ENCODE measurements at regions not wholly inside any gene's neighbourhood (a gene's known extent, or its start where the extent isn't known, plus 50 kb on each side); places are given as distances from the start of the nearest gene placed in this dataset.

DNA sequence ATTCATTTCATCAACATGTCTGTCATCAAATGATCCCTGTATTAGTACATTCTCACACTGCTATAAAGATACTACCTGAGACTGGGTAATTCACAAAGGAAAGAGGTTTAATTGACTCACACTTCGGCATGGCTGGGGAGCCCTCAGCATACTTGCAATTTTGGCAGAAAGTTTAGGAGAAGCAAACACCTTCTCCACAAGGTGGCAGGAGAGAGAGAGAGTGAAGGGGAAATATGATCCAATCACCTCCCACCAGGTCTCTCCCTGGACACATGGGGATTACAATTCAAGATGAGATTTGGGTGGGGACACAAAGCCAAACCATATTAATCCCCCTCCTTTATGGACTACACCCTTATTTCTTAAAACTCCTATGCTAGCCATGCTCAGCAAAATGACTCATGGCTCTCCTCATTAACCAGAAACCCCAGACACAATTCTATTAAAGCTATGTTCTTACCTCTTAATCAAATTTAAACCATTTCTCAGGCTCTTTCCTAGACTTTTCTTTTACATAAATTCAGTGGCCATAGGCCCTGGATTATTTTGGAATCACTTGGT, 932.3 kb downstream of the FLRT2 start:
- Mint-ChIP-seq H3K27ac (no peak overlapping the region), H3K27me3 (no peaks in the 10 kb centered on the region), H3K4me1 (no peaks in the 10 kb centered on the region), H3K4me3 (no peak overlapping the region), H3K9me3 (peaks cover 0 to 4% (median 3%) of the 10 kb centered on the region in 8 donors), H3K36me3 (no peaks in the 10 kb centered on the region)
- Histone ChIP-seq H3K4me1 (ENCODE audit: insufficient read depth, low read length) (no peaks in the 10 kb centered on the region), H3K36me3 (ENCODE audit: insufficient read depth, low read length) (no peaks in the 10 kb centered on the region), H3K9me3 (ENCODE audit: control insufficient read depth in 1 of 2, low read length in 2 of 2) (no peaks in the 10 kb centered on the region), H3K27me3 (ENCODE audit: insufficient read depth, low read length) (no peaks in the 10 kb centered on the region), H3K4me3 (ENCODE audit: low read length in 2 of 2) (no peak overlapping the region), H3K27ac (ENCODE audit: low read depth, low read length) (no peak overlapping the region)
- DNase-seq: peak in 1 of 5 donors; percentile 0
- POLR2A ChIA-PET (ENCODE audit: partially characterized antibody): no interaction called here
- CTCF ChIA-PET (ENCODE audit: partially characterized antibody): no interaction called here
- intact Hi-C loops (cut with micrococcal nuclease): no loop called here

DNA sequence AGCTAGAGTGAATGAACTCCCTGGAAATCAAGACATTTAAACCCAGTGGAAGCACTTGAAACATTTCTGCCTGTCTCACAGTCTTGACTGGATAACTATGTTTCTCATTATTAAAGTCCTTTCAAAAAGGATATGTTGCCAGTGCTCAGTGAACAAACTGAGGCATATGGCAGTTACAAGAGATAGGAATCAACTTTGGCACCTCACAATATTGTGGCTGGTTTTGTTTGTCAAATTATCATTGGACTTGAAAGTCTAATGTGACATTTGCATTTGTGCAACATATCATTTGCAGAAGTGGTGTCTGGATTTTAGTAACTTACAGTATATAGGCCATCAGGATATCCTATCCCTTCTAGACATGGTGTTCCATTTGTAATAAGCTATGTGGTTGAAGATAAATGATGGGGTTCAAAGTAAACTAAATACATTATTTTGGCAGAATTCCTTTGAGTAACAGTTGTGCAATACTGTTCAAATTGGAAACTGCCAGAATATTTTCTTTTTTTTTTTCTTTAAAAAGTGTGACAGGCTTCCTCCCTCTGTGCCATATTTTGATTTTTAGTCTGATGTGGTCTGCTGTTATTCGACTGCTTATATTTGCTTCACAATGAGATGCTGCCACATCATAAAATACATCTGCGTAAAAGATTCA, 927.7 kb downstream of the FLRT2 start:
- Histone ChIP-seq H3K27me3 (ENCODE audit: insufficient read depth, low read length) (no peaks in the 10 kb centered on the region), H3K9me3 (ENCODE audit: control insufficient read depth in 1 of 2, low read length in 2 of 2) (no peaks in the 10 kb centered on the region), H3K27ac (ENCODE audit: low read depth, low read length) (no peak overlapping the region), H3K36me3 (ENCODE audit: insufficient read depth, low read length) (no peaks in the 10 kb centered on the region), H3K4me1 (ENCODE audit: insufficient read depth, low read length) (no peaks in the 10 kb centered on the region), H3K4me3 (ENCODE audit: low read length in 2 of 2) (no peak overlapping the region)
- Mint-ChIP-seq H3K9me3 (peaks cover 0 to 5% (median 3%) of the 10 kb centered on the region in 8 donors), H3K4me1 (no peaks in the 10 kb centered on the region), H3K27ac (no peak overlapping the region), H3K36me3 (no peaks in the 10 kb centered on the region), H3K4me3 (no peak overlapping the region), H3K27me3 (no peaks in the 10 kb centered on the region)
- CTCF ChIA-PET (ENCODE audit: partially characterized antibody): no interaction called here
- intact Hi-C loops (cut with micrococcal nuclease): no loop called here
- POLR2A ChIA-PET (ENCODE audit: partially characterized antibody): no interaction called here
- no peak for DNase-seq

DNA sequence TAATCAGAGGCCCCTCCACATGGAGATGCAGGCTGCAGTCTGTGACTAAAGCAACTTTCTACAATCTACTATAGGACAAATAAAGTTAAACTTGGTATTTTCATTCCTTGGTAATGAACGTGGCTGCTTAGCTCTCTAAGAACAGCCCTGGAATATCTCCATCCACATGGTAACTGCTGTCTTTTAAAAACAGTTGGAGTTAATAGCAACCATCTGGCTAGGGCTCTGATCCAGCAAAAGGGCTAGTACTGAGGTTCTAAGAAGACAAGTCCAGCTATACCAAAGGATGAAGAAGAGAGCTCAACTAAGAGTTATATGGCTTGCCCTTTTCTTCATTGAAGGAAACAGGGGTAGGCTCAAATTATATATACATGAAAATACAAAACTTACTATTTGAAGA, 920.1 kb downstream of the FLRT2 start:
- H3K4me1 ChIP-seq (ENCODE audit: insufficient read depth, low read length): no peaks in the 10 kb centered on the region
- ChIA-PET CTCF (ENCODE audit: partially characterized antibody) (no interaction called here), POLR2A (ENCODE audit: partially characterized antibody) (no interaction called here)
- H3K4me3 Mint-ChIP-seq: no peak overlapping the region
- no peaks in the 10 kb centered on the region for H3K36me3 ChIP-seq (ENCODE audit: insufficient read depth, low read length)
- intact Hi-C loops (cut with micrococcal nuclease): no loop called here
- H3K4me3 ChIP-seq (ENCODE audit: low read length in 2 of 2): no peak overlapping the region
- H3K27ac Mint-ChIP-seq: no peak overlapping the region
- no peak for DNase-seq
- no peaks in the 10 kb centered on the region for H3K27me3 ChIP-seq (ENCODE audit: insufficient read depth, low read length)
- H3K9me3 ChIP-seq (ENCODE audit: control insufficient read depth in 1 of 2, low read length in 2 of 2): no peaks in the 10 kb centered on the region
- H3K9me3 Mint-ChIP-seq: peaks cover 0 to 4% (median 0%) of the 10 kb centered on the region in 8 donors
- H3K36me3 Mint-ChIP-seq: no peaks in the 10 kb centered on the region
- H3K4me1 Mint-ChIP-seq: no peaks in the 10 kb centered on the region
- no peak overlapping the region for H3K27ac ChIP-seq (ENCODE audit: low read depth, low read length)
- H3K27me3 Mint-ChIP-seq: no peaks in the 10 kb centered on the region

DNA sequence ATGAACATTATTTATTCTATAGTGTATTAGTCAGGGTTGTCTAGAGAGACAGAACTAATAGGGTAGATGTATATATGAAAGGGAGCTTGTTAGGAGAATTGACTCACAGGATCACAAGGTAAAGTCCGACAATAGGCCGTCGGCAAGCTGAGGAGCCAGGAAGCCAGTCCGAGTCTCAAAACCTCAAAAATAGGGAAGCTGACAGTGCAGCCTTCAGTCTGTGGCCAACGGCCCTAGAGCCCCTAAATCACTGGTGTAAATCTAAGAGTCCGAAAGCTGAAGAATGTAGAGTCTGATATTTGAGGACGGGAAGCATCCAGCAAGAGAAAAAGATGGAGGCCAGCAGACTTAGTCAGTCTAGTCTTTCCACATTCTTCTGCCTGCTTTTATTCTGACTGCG, 912.2 kb downstream of the FLRT2 start:
- Mint-ChIP-seq H3K36me3 (no peaks in the 10 kb centered on the region), H3K27me3 (no peaks in the 10 kb centered on the region), H3K4me1 (no peaks in the 10 kb centered on the region), H3K27ac (no peak overlapping the region), H3K9me3 (peaks cover 0 to 5% (median 0%) of the 10 kb centered on the region in 8 donors), H3K4me3 (no peak overlapping the region)
- ChIA-PET CTCF (ENCODE audit: partially characterized antibody) (no interaction called here), POLR2A (ENCODE audit: partially characterized antibody) (no interaction called here)
- Histone ChIP-seq H3K27me3 (ENCODE audit: insufficient read depth, low read length) (no peaks in the 10 kb centered on the region), H3K27ac (ENCODE audit: low read depth, low read length) (no peak overlapping the region), H3K4me3 (ENCODE audit: low read length in 2 of 2) (no peak overlapping the region), H3K36me3 (ENCODE audit: insufficient read depth, low read length) (no peaks in the 10 kb centered on the region), H3K4me1 (ENCODE audit: insufficient read depth, low read length) (no peaks in the 10 kb centered on the region), H3K9me3 (ENCODE audit: control insufficient read depth in 1 of 2, low read length in 2 of 2) (no peaks in the 10 kb centered on the region)
- DNase-seq: no peak
- intact Hi-C loops (cut with micrococcal nuclease): no loop called here

DNA sequence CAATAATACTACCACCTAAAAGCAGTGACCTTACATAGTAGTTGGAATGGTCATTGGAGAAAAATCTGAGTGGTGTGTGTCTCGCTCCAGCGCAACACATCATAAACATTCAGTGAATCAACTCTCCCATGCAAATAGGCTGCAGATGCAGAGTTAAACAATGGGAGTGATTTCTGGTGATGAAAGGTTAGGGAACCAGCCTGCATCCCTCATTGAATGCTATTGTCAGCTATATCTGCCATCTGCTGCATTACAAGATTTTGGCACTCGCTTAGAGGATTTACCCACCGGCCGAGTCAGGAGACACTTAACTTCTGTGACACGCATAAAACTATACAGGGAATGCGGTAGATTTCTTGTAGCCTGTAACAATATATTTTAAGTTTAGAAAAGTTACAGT, 900.9 kb downstream of the FLRT2 start:
- POLR2A ChIA-PET (ENCODE audit: partially characterized antibody): no interaction called here
- no peaks in the 10 kb centered on the region for H3K9me3 ChIP-seq (ENCODE audit: control insufficient read depth in 1 of 2, low read length in 2 of 2)
- H3K4me1 Mint-ChIP-seq: peaks cover 0 to 2% (median 0%) of the 10 kb centered on the region in 4 donors
- intact Hi-C loops (cut with micrococcal nuclease): no loop called here
- H3K27ac Mint-ChIP-seq: no peak overlapping the region
- H3K4me1 ChIP-seq (ENCODE audit: insufficient read depth, low read length): no peaks in the 10 kb centered on the region
- no peaks in the 10 kb centered on the region for H3K36me3 ChIP-seq (ENCODE audit: insufficient read depth, low read length)
- H3K36me3 Mint-ChIP-seq: no peaks in the 10 kb centered on the region
- no peaks in the 10 kb centered on the region for H3K27me3 ChIP-seq (ENCODE audit: insufficient read depth, low read length)
- no peak overlapping the region for H3K27ac ChIP-seq (ENCODE audit: low read depth, low read length)
- no peak for DNase-seq
- CTCF ChIA-PET (ENCODE audit: partially characterized antibody): no interaction called here
- H3K4me3 ChIP-seq (ENCODE audit: low read length in 2 of 2): no peak overlapping the region
- no peak overlapping the region for H3K4me3 Mint-ChIP-seq
- H3K27me3 Mint-ChIP-seq: no peaks in the 10 kb centered on the region
- H3K9me3 Mint-ChIP-seq: peaks cover 0 to 3% (median under 1%) of the 10 kb centered on the region in 8 donors

DNA sequence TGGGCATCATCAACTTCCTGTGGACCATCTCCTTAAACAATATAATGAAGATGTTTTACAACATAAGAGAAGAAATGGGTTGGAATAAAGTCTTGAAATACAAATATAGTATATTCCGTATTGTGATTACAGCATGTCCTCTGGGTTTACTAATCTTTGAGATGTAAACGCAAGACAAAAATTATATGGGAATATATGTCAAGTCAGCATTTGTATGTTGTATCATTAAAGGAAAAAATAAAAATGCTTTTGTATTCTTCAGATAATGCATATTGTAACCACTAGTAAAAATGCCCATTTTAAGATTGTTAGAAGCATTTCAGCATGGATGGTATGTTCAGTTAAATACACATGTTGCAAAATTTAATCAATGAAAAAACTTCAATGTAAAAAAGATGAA, 893.3 kb downstream of the FLRT2 start:
- no peaks in the 10 kb centered on the region for H3K36me3 Mint-ChIP-seq
- no peaks in the 10 kb centered on the region for H3K27me3 Mint-ChIP-seq
- ChIA-PET POLR2A (ENCODE audit: partially characterized antibody) (no interaction called here), CTCF (ENCODE audit: partially characterized antibody) (no interaction called here)
- Histone ChIP-seq H3K27ac (ENCODE audit: low read depth, low read length) (no peak overlapping the region), H3K27me3 (ENCODE audit: insufficient read depth, low read length) (no peaks in the 10 kb centered on the region), H3K4me1 (ENCODE audit: insufficient read depth, low read length) (no peaks in the 10 kb centered on the region), H3K9me3 (ENCODE audit: control insufficient read depth in 1 of 2, low read length in 2 of 2) (no peaks in the 10 kb centered on the region), H3K36me3 (ENCODE audit: insufficient read depth, low read length) (no peaks in the 10 kb centered on the region), H3K4me3 (ENCODE audit: low read length in 2 of 2) (no peak overlapping the region)
- DNase-seq: no peak
- H3K4me3 Mint-ChIP-seq: no peak overlapping the region
- H3K4me1 Mint-ChIP-seq: no peaks in the 10 kb centered on the region
- H3K9me3 Mint-ChIP-seq: peaks cover 0 to 6% (median 1%) of the 10 kb centered on the region in 8 donors
- intact Hi-C loops (cut with micrococcal nuclease): no loop called here
- H3K27ac Mint-ChIP-seq: no peak overlapping the region

DNA sequence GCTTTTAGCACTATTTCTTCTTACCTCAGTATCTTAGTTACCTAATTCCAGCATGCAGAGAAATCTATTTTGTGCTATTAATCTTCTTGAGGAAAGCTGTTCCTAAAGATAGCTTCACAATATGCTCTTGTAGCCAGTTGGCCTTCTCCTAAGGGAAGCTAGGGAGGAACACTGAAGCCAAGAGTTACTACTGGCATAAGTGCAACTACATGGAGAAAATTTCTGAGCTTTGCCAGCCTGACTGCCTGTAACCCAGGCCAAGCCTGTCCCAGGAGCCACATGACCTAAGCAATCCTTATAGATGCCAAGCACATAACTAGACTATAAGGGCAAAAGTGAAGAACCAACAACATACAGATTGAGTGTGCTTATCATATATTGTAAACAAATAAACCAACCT, 890.2 kb downstream of the FLRT2 start:
- H3K9me3 ChIP-seq (ENCODE audit: control insufficient read depth in 1 of 2, low read length in 2 of 2): no peaks in the 10 kb centered on the region
- H3K27me3 ChIP-seq (ENCODE audit: insufficient read depth, low read length): no peaks in the 10 kb centered on the region
- Mint-ChIP-seq H3K27me3 (no peaks in the 10 kb centered on the region), H3K4me1 (no peaks in the 10 kb centered on the region), H3K27ac (no peak overlapping the region), H3K9me3 (peaks cover 0 to 8% (median 1%) of the 10 kb centered on the region in 8 donors), H3K36me3 (no peaks in the 10 kb centered on the region), H3K4me3 (no peak overlapping the region)
- no peak overlapping the region for H3K4me3 ChIP-seq (ENCODE audit: low read length in 2 of 2)
- DNase-seq: no peak
- no peaks in the 10 kb centered on the region for H3K36me3 ChIP-seq (ENCODE audit: insufficient read depth, low read length)
- intact Hi-C loops (cut with micrococcal nuclease): no loop called here
- H3K4me1 ChIP-seq (ENCODE audit: insufficient read depth, low read length): no peaks in the 10 kb centered on the region
- H3K27ac ChIP-seq (ENCODE audit: low read depth, low read length): no peak overlapping the region
- CTCF ChIA-PET (ENCODE audit: partially characterized antibody): no interaction called here
- POLR2A ChIA-PET (ENCODE audit: partially characterized antibody): no interaction called here
